ENCODE measurements at regions not wholly inside any gene's neighbourhood (a gene's known extent, or its start where the extent isn't known, plus 50 kb on each side); places are given as distances from the start of the nearest gene placed in this dataset.

DNA sequence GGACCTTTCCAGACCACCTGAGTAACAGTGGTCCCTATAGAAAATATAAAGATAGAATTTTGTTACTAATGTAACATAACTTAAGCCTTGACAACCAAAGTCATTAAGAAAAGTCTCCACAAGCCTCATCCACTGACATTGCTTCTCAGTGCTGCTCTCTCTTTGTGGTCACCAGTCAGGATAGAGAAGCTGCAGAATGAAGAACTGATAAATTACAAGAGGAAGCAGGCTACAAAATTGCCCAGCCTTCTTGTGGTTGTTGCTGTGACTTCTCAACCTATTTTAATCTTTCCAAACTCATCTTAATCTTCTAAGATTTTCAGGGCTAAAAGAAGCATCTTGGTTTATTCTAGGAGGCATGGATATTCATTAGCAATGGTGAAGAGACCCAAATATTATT is 343.8 kb downstream of the MZT1 start:
- H3K9ac ChIP-seq (ENCODE audit: insufficient read depth, low read depth, low read length): no peak overlapping the region
- no peak overlapping the region for H3K4me2 ChIP-seq (ENCODE audit: low read depth, low read length)
- ChIA-PET CTCF (ENCODE audit: low intra/inter-chr PET ratio, low total read pairs) (no interaction called here), POLR2A (no interaction called here)
- H3K36me3 ChIP-seq (replicated peaks in 1 of 2; ENCODE audit: control insufficient read depth in 1 of 2, insufficient read depth in 2 of 2, low read length in 2 of 2): no peaks in the 10 kb centered on the region
- H3K4me3 ChIP-seq (replicated peaks in 1 of 3; ENCODE audit: insufficient read depth in 1 of 3, low read depth in 2 of 3, low read length in 3 of 3): no peak overlapping the region
- no peaks in the 10 kb centered on the region for H4K20me1 ChIP-seq (ENCODE audit: insufficient read depth, low read length)
- no peak for ATAC-seq
- H3K4me1 ChIP-seq (ENCODE audit: insufficient read depth, low read length): peaks cover 26% of the 10 kb centered on the region
- in situ Hi-C loops (cut with HindIII; ENCODE audit: extremely low pct_ligation_motif_present, low pct_unique_long_range_greater_than_20kb) (no loop called here), intact Hi-C loops (cut with micrococcal nuclease; ENCODE audit: unreplicated experiment) (no loop called here)
- H3K27ac ChIP-seq (ENCODE audit: extremely low read length, insufficient read depth, low read length): no peak overlapping the region
- H3K9me3 ChIP-seq (ENCODE audit: low read length): no peaks in the 10 kb centered on the region
- H3K27me3 ChIP-seq (ENCODE audit: control insufficient read depth in 1 of 2, insufficient read depth in 2 of 2, low read length in 2 of 2): no peaks in the 10 kb centered on the region
- no peaks in the 10 kb centered on the region for H3K79me2 ChIP-seq (ENCODE audit: insufficient read depth, low read length)
- no peak for DNase-seq (ENCODE audit: low spot score)
- FAIRE-seq: no peak
- BruUV-seq (replicated peaks): no TSS peak
- no peak overlapping the region for H2AFZ ChIP-seq (ENCODE audit: low read length)
- TF ChIP-seq NR0B2 (CRISPR knock-in tag; IDR thresholded peaks at IDR 0.05) (no peak), ZNF407 (CRISPR knock-in tag; IDR thresholded peaks at IDR 0.05; ENCODE audit: not compliant biosample characterization) (no peak), BRCA1 (CRISPR knock-in tag; IDR thresholded peaks at IDR 0.05) (no peak), SP5 (CRISPR knock-in tag; IDR thresholded peaks at IDR 0.05; ENCODE audit: borderline replicate concordance, low read depth) (no peak), MTA1 (CRISPR knock-in tag; IDR thresholded peaks at IDR 0.05; ENCODE audit: borderline replicate concordance) (no peak), KLF12 (CRISPR knock-in tag; IDR thresholded peaks at IDR 0.05; ENCODE audit: borderline replicate concordance) (no peak), ZNF552 (CRISPR knock-in tag; IDR thresholded peaks at IDR 0.05; ENCODE audit: borderline replicate concordance) (no peak), MBD4 (IDR thresholded peaks at IDR 0.05; ENCODE audit: borderline replicate concordance, low read length) (no peak), SMARCC2 (IDR thresholded peaks at IDR 0.05) (no peak), NFKB2 (CRISPR knock-in tag; IDR thresholded peaks at IDR 0.05; ENCODE audit: borderline replicate concordance) (no peak), ZNF652 (CRISPR knock-in tag; IDR thresholded peaks at IDR 0.05; ENCODE audit: borderline replicate concordance, low read depth) (no peak)
- TF ChIP-seq, protein P1, sequence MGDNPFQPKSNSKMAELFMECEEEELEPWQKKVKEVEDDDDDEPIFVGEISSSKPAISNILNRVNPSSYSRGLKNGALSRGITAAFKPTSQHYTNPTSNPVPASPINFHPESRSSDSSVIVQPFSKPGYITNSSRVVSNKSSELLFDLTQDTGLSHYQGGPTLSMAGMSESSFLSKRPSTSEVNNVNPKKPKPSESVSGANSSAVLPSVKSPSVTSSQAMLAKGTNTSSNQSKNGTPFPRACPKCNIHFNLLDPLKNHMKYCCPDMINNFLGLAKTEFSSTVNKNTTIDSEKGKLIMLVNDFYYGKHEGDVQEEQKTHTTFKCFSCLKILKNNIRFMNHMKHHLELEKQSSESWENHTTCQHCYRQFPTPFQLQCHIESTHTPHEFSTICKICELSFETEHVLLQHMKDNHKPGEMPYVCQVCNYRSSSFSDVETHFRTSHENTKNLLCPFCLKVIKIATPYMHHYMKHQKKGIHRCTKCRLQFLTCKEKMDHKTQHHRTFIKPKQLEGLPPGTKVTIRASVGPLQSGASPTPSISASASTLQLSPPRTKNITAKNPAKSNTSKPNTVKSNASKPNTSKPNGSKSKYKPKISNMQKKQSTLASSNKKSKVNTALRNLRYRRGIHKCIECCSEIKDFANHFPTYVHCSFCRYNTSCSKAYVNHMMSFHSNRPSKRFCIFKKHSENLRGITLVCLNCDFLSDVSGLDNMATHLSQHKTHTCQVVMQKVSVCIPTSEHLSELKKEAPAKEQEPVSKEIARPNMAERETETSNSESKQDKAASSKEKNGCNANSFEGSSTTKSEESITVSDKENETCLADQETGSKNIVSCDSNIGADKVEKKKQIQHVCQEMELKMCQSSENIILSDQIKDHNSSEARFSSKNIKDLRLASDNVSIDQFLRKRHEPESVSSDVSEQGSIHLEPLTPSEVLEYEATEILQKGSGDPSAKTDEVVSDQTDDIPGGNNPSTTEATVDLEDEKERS (CRISPR knock-in tag; IDR thresholded peaks at IDR 0.05): no peak
- TF ChIP-seq, protein P2, sequence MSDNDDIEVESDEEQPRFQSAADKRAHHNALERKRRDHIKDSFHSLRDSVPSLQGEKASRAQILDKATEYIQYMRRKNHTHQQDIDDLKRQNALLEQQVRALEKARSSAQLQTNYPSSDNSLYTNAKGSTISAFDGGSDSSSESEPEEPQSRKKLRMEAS (IDR thresholded peaks at IDR 0.05): no peak
